AG04450 (cell line): ENCODE measurements at regions not wholly inside any gene's neighbourhood (a gene's known extent, or its start where the extent isn't known, plus 50 kb on each side); places are given as distances from the start of the nearest gene placed in this dataset.
A peak's percentile ranks its signal among the peaks of the same experiment; 100 is the strongest.
"Not testable (repeated sequence)": the region's sequence is repeated elsewhere in the genome, so short reads cannot be mapped to it uniquely, and the experiment has no call there.

ENCODE experiments used
- CTCF ChIA-PET: fragments of 300-600, 350-600 bp; formaldehyde crosslinking; extraction: SDS; loops from one replicate; lab custom pipeline; 2022; ENCODE audit warnings: antibody characterized with exemption, inconsistent platforms; lab: Charles Lee
- POLR2A ChIA-PET: fragments of 350-600 bp; formaldehyde crosslinking; extraction: SDS; loops from one replicate; lab custom pipeline; 2021; ENCODE audit warnings: antibody characterized with exemption, inconsistent platforms; lab: Yijun Ruan, JAX
- DNase-seq: peaks from one replicate; pipeline ENCODE4 v3.0.0-alpha.2; 2011; ENCODE audit warnings: low read depth, low spot score
- H3K27ac ChIP-seq: one replicate; pipeline ENCODE4 v1.5.1; 2012; ENCODE audit warnings: low read depth, low read length, control low read depth
- H3K27me3 ChIP-seq: one replicate; pipeline ENCODE4 v1.6.0; 2012; ENCODE audit warnings: low read length; ENCODE audit not compliant: control insufficient read depth, insufficient read depth
- H3K4me3 ChIP-seq: 2 replicates; pipeline ENCODE4 v1.5.1; 2011; ENCODE audit warnings: mild to moderate bottlenecking, low read depth, low read length, control low read depth
- H3K9me3 ChIP-seq: 2 replicates; pipeline ENCODE4 v1.5.1; 2012; ENCODE audit warnings: low read length; ENCODE audit not compliant: control insufficient read depth, insufficient read depth
- TF ChIP-seq, protein P1 (sequence below): IDR thresholded peaks from 2 replicates; pipeline ENCODE4 v1.5.1; 2011; ENCODE audit warnings: low read depth, low read length, control low read depth, inconsistent platforms

DNA sequence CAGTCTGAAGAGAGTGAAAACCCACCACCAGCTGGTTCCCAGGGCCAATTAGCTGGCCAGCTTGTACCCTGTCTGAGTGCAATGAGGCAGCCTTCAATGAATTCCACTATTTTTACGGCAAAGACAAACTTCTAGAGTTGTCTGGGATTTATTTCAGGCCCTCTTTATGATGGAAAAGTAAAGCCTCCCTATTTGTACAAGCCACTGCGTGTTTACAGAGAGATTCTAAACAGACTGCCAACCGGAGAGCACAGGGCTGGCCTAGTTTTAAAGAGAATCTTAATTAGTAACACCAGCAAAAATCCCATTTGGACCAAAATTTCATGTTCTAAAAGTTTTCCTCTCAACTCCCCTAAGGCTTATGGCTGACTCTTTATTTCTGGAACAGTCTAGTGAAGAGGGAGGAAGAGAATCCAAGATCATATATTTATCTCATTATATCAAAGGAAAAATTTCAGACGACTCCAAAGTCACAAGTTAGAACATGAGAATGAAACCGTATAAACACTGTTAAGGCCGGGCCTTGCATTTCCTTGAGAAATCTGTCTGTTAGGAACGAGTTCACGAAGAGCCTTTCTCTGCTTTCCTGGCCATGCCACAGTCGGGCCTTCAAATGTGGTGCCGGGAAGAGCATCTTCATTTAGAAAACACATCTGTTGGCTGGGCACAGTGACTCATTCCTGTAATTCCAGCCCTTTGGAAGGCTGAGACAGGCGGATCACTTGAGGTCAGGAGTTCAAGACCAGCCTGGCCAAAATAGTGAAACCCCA, 724.6 kb upstream of the NRP1 start:
- Histone ChIP-seq H3K27ac (no peak overlapping the region), H3K9me3 (peaks cover 4% of the 10 kb centered on the region; the same call in 1 of the 2 replicates), H3K4me3 (no peak overlapping the region), H3K27me3 (no peaks in the 10 kb centered on the region)
- ChIA-PET CTCF (no interaction called here), POLR2A (no interaction called here)
- no peak for DNase-seq
- TF ChIP-seq, protein P1, sequence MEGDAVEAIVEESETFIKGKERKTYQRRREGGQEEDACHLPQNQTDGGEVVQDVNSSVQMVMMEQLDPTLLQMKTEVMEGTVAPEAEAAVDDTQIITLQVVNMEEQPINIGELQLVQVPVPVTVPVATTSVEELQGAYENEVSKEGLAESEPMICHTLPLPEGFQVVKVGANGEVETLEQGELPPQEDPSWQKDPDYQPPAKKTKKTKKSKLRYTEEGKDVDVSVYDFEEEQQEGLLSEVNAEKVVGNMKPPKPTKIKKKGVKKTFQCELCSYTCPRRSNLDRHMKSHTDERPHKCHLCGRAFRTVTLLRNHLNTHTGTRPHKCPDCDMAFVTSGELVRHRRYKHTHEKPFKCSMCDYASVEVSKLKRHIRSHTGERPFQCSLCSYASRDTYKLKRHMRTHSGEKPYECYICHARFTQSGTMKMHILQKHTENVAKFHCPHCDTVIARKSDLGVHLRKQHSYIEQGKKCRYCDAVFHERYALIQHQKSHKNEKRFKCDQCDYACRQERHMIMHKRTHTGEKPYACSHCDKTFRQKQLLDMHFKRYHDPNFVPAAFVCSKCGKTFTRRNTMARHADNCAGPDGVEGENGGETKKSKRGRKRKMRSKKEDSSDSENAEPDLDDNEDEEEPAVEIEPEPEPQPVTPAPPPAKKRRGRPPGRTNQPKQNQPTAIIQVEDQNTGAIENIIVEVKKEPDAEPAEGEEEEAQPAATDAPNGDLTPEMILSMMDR, result no peak

DNA sequence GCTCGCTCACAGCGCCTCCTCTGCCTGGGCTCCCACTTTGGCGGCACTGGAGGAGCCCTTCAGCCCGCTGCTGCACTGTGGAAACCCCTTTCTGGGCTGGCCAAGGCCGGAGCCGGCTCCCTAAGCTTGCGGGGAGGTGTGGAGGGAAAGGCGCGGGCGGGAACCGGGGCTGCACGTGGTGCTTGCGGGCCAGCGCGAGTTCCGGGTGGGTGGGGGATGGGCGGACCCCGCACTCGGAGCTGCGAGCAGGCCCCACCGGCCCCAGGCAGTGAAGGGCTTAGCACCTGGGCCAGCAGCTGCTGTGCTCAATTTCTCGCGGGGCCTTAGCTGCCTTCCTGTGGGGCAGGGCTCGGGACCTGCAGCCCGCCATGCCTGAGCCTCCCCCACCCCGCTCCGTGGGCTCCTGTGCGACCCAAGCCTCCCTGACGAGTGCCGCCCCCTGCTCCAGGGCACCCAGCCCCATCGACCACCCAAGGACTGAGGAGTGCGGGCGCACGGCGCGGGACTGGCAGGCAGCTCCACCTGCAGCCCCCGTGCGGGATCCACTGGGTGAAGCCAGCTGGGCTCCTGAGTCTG, 721.0 kb upstream of the NRP1 start:
- H3K27ac ChIP-seq, H3K27me3 ChIP-seq, H3K9me3 ChIP-seq, H3K4me3 ChIP-seq, CTCF ChIA-PET, DNase-seq, POLR2A ChIA-PET: not testable (repeated sequence)

DNA sequence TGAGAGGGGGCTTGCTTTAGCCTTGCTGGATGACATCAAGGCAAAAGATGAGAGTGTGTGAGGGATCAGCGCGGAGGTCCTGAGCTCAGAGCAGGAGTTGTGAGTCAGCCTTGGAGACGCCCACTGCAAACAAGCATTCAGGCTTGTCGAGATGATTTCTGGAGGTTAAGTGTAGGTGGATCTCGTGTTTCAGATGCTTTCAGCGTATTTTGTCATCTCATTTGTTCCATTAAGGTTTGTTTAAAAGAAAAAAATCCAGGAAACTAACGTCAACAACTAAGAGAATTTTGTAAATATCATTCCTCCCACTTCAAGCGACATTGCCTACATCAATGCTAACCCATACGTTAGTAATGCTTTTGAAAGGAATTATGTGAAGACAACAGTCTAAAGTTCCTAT, 715.4 kb upstream of the NRP1 start:
- peak overlapping the region; percentile 31 for H3K27ac ChIP-seq
- ChIA-PET CTCF (no interaction called here), POLR2A (no interaction called here)
- TF ChIP-seq, protein P1, result no peak
- H3K27me3 ChIP-seq, result peaks cover 6% of the 10 kb centered on the region
- H3K4me3 ChIP-seq, result no peak overlapping the region
- H3K9me3 ChIP-seq, result no peaks in the 10 kb centered on the region; the same call in 1 of the 2 replicates
- peak; percentile 26 for DNase-seq

DNA sequence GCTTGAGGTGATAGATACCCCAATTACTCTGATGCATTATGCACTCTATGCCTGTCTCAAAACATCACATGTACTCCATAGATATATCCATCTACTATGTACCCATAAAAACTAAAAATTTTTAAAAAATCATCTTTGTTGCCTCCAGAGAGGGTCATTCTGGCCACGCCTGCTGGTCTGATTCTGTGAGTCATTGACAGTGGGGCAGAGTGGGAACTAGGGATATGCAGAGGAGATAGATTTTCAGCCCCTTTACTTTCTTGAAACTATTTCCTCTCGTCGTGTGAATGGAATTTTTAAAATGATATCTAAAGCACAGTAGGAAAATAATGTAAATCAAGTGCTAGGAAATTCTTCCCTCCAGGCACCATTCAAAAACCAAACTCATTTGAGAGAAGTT, 715.0 kb upstream of the NRP1 start:
- DNase-seq, result no peak

DNA sequence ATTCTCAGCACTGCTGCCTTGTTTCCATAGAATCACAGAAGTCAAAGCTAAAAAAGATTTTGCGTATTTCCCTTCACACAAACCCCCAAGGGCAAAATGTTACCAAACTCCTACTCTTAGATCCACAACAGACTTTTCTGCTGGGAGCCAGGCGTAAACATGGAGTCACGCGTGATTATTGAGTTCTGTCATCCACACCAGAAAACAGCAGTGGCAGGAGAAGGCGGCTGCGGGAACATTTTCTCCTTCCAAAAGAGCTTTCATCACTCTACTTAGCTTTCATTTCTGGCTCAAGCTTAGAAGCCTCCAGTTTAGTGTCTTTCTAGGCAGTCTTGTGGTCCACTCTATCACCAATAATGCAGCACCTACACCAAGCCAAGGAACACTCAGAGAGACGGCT, 712.9 kb upstream of the NRP1 start:
- TF ChIP-seq, protein P1, result no peak
- H3K27ac ChIP-seq, result no peak overlapping the region
- DNase-seq, result no peak
- H3K27me3 ChIP-seq, result peaks cover 6% of the 10 kb centered on the region
- ChIA-PET CTCF (no interaction called here), POLR2A (no interaction called here)
- no peaks in the 10 kb centered on the region; the same call in 1 of the 2 replicates for H3K9me3 ChIP-seq
- H3K4me3 ChIP-seq, result no peak overlapping the region

More for the DNA sequence above, 715.0 kb upstream of the NRP1 start:
- CTCF ChIA-PET, result no interaction called here
- no peak overlapping the region for H3K4me3 ChIP-seq
- POLR2A ChIA-PET, result no interaction called here
- peaks cover 6% of the 10 kb centered on the region for H3K27me3 ChIP-seq
- peak overlapping the region; percentile 31 for H3K27ac ChIP-seq
- TF ChIP-seq, protein P1, result no peak
- H3K9me3 ChIP-seq, result no peaks in the 10 kb centered on the region; the same call in 1 of the 2 replicates
